Right renal pelvis (tissue), 4 donors: ENCODE measurements at regions not wholly inside any gene's neighbourhood (a gene's known extent, or its start where the extent isn't known, plus 50 kb on each side); places are given as distances from the start of the nearest gene placed in this dataset.

Experiments
- DNase-seq, 4 donors: peaks; one replicate each; pipeline ENCODE4 v3.0.0-alpha.2; 2013; ENCODE audit warnings: low read depth in 4 of 4, low spot score in 3 of 4, missing footprints in 1 of 4

DNA sequence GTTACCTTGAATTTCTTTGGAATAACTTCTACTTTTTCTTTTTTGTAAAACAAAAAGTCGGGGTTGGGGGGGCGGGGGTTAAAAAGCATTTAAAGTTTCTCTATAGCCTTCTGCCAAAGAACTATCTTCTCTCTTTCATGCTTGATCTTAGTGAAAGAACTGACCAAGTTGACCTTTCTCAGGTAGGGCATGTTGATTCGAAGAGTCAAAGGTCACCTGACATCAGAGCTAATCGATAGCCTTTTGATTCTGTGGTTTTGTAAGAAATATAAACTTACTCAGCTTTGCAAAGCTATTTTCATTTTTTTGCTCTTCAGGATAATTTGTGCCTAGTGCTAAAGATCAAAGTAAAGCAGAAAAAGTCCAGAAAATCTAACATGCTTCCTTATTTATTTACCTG is 181.5 kb downstream of the IRS2 start:
- no peak for DNase-seq

DNA sequence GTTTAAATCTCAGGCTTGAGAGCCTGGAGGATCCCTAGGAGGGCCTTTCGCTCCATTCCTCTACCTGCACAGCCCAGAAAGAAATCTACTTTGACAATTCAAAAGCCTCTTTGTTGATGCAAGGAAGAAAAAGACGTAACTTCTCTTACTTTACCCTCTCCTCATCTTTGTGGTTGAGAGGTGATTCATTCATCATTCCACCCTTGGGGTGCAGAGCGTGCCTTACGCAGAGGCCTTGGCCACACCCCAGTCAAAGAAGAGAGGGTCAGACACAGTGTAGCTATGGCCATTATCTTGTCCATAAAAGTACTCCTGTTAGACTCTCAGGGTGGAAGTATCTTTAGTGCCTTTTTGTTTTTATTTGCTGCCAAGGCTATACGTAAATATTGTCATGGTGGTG is 184.0 kb downstream of the IRS2 start:
- no peak for DNase-seq

DNA sequence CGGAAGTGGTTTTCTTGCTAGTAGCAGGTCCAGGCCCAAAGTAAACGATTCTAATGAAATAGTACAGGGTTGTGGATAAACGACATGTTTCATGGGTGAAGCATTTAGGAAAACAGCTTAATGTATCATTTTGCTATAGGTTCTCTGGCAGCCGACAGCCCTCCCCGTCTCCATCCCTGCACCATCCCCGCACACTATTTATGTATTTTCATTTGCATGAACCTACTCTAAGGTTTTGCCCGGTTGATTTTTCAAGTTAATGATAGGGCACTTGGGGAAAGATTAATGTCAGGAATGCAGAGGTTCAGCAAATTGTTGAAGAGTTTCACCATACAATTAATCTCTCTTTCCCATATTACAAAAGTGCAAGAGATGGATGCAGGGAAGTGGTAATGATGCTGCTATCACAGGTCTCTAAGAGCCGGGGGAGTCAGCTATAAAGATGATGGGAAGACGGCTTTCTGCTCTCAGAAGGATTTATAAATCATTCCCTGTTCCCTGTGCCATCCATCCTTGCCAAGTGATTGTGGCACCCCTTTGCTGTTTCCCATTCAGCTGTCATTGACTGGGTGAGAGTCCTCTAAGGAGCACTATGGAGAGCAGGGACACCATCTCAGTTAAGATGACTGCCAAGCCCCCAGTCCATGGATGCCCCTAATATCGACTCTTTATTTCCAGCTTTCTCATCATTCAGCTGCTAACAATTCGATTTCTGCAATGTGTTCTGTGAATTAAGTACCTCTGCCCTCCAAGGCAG is 186.3 kb downstream of the IRS2 start:
- no peak for DNase-seq

DNA sequence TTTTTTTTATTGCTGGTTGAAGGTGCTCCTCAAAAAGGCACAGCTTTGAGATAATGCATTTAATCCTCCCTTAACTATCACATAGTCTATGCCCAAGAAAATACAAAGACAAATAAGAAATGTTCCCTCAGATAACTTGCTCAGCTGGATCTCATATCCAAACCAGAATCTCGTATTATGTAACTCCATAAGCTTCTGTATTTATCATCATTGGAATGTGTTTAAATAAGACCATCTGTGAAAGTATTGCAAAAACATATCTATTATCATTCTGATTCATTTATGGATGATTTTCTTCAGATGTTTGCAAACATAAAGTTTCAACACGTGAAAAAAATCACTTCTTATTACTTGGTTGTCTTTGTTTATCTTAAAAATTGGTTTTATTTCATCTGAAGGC is 190.9 kb downstream of the IRS2 start:
- no peak for DNase-seq

DNA sequence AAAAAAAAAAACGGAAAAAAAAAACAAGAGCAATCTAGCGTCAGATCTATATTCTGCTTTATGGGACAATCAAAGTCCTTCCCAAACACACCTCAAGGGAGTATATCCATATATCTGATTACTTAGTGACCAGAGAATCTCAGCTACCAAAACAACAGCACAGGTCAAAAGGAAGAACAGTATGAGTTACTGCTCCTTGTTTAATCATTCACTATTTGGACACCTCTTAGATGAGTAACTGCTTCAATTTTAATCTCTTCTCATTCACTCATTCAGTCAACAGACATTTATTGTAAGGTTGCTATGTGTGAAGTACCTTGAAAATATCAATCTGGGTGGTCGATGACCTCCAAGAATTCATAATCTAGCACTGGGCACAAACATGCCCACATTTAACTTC is 193.2 kb downstream of the IRS2 start:
- DNase-seq: no peak

DNA sequence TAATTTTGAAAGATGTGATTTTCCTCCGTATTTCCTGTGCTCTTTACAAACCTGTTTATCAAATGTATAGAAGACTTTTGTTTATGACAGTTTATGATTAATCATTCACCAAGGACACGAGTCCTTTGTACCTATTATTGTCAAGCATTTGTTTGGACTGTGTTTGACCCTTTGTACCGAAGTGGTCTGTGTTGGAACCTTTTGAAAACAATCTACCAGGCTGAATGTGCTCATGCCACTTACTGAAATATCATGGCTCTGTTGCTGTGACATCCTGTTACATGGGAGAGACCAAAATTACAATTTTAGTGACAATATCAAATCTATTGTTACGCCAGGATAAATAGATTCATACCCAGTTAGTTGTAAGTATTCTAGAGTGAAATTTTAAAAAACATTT is 193.6 kb downstream of the IRS2 start:
- no peak for DNase-seq

DNA sequence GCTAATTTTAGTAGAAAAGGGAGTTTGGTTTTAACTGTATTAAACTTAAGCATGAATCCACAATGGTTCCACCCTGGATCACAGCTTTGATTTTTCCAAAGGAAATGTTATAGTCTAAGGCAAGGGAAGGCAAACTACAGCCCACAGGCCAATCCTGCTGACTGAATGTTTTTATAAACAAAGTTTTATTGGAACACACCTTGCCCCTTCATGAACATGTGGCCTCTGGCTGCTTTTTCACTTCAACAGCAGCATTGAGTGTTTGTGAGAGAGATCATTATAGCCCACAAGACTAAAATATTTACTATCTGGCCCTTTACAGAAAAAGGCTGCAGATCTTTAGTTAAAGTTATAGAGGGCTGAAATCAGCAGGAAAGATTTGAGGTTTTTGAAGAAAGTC is 198.7 kb downstream of the IRS2 start:
- no peak for DNase-seq

DNA sequence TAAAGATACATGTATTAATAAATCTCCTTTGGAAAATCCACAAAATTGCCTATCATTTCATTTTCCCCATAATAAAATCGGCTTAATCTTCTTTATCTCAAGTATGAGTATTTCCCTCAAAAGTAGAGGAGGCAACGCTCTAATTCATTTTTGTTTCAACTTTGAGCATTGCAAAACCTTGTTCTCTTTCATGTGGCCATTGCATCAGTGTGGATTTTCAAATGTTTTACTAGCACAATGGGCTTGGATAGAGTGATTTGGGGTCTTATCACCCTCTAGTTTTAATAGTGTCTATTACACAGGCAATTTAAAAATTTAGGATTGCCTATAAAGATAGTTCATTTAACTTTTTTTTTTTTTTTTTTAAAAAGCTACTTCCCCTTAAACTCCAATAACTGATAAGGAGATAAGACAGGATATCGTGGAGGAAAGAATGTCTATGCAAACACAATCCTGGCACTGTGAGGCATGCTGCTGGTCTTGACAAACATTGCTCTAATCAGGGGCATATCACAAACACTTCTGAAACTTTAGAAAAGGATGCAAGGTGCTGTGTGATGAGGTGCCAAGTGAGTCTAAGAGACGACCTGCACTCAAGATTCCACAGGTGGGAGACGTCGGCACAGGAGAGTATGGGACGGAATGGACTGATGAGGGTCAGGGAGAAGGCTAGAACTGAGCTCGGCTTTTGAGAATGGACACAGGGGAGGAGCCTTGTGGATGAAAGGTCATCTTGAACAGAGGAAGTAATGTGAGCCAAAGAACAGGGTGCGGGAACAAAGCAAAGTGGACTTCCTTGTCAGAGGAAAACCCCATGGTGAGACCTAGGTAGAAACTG is 199.7 kb downstream of the IRS2 start:
- no peak for DNase-seq

DNA sequence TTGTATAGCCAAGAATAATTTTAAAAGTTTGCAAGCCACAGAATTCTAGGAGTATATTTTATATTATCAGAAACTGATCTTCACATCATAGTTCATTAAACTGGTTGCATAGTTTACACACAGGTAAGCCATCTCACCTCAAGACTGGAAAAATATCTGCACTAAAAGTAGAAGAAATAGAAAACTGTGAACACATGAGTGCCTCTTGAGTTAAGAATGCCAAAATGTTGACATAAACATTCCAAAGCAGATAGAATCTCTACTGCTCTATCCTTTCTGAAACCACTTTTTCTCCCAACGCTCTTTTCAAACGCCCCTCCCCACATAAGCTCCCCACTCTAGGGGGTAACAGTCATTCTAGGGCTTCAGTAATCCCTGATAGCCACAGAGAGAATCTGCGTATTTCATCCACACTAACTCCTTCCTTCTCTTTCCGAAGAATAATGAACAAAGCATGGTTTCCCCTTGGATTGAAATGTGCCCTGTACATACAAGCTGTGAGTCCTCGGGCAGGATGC is 201.5 kb downstream of the IRS2 start:
- DNase-seq: no peak

DNA sequence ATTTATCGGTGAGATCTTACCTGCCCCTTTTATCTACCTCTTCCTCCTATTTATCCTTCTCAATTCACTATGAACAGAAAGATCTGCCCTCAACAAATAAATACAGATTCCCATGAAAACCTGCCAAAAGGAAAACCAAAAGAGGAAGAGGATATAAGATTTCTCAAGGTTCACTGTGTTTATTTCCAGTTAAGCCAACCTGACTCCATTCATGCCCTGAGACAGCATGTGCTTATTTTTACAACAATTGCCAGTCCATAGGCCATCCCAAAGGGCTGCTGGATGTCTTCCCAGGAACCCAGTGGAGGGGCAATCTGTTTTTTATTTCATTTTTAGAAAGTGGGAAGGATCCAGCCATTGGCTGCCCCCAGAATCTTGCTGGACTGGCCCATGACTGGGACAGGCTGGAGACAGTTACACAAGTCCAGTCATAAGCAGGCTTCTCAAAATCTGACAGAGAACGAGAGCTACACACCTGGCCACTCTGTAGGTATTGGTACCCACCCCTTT is 209.1 kb downstream of the IRS2 start:
- DNase-seq: no peak

DNA sequence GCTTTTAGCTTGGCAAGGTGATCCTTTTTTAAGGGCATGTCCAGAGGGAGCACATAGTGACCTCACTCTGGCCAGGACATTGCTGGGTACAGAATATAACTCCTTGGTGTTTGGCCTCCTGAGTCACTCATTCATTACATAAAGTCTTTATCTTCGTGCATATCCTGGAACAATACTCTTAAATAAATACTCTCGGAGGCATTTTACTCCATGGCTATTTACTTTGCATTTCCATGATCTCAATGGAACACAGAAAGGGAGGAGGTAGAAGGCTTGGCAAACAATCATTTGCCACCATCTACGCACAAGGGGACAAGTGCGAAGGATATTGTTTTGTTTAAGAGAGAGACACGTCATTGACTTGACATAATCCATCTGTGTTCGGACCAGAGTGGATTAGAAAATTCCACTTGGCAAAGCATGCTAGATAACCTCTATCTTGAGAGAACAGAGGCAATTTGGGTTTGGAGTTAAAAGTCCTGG is 210.0 kb downstream of the IRS2 start:
- DNase-seq: no peak

DNA sequence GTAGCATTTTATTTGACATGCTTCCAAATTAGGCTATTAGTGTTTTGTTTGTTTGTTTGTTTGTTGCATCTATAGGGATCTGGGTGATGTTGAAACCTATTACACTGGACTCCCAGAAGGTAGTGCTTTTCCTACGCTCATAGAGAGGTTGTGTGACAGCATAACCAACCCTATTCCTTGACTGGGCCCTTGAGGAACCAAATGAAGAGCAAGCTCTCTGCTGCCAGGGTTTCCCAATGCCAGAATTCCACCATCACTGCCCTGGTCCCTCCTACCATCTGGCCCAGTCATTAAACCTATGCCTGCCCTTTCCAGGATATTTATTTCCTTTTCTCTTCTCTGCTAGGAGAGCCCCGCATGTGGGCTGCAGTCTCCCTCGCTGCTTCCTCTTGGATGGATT is 210.6 kb downstream of the IRS2 start:
- DNase-seq: no peak

DNA sequence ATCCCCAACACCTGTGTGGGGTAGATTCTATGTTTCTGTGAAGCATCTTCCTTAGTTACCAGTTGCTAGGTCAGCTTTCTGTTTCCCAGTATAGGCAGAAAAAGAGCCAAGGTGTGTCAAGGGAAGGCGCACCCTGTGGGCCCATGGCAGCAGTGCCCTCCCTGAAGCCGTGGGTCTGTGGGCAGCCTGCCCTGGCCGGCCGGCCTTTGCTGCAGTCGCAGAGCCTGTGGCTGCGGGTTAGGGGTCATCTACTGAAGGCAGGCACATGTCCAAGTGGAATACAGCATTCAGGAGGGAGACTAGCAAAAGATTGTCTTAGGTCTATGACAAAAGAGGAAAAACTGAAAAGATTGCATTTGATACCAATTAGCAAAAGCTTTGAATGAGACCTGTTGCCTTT is 214.0 kb downstream of the IRS2 start:
- no peak for DNase-seq

DNA sequence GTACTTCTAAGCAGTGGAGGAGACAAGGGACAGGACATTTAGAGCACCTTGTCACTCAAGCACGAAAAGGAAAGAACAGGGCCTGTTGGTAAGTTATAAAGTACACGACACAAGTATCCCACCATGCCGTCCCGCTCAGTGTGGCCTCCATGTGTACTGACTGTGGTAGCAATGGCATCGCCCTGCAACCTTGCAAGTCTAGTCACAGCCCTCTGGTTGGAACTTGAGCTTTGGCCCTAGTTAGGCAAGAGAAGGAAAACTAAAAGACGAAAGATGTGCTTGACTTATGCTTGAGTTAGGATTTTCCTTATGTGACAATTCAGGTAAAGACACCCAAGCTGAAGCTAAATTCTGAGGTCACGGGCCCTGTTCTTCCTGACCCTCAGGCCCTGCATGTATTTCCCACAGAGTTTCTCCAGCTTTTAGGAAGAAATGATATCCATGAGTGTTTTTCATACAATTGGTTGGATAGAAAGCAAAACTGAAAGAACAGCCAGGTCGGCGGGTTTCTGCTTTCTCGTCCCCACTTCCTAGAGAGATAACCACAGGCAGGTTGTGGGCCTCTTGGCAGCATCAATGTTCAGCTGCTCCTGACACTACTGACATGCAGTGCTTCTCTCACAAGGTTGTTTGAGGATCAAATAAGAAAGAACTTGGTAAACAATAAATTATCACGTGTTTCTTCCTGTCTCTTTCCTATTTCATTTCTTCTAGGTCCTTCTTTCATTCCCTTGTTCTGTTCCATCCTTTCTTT is 216.2 kb downstream of the IRS2 start:
- no peak for DNase-seq

DNA sequence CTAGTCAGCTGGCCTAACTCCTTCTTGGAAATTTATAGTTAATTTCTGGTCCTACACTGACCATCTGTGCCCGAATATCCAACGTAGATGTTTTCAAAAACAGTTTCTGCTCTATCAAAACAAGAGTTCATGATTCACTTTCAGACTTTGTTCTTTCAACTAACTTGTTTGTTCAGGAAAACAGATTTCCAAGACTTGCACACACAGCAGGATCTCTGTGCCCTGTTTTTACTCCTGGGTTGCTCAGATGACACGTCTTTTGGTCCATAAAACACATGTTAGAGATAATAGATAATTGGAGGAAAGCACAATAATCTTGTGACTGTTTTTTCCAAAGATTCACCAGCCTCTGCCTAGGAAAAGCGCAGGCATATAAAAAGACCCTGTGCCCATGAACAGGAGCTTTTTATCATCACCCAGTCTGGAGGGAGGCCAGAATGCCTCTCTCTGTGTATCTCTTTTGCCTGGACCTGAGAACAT is 218.0 kb downstream of the IRS2 start:
- no peak for DNase-seq

DNA sequence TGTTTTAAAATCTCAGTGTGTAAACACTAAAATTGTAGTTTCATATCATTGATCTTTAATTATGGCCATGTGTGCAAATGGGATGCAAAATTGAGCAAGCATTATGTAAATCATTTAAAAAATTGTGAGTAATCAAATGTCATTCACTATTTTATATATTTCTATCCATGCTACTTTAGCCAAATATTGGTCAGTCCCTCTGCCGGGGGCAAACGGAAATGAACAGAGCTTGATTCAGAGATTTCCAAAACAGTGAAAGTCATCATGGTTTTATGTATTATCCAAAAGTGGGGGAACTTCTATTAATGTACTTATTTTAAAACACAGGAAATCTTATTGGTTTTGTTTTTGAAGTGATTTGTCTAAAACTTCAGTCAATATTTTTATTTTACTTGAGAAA is 219.1 kb downstream of the IRS2 start:
- no peak for DNase-seq

DNA sequence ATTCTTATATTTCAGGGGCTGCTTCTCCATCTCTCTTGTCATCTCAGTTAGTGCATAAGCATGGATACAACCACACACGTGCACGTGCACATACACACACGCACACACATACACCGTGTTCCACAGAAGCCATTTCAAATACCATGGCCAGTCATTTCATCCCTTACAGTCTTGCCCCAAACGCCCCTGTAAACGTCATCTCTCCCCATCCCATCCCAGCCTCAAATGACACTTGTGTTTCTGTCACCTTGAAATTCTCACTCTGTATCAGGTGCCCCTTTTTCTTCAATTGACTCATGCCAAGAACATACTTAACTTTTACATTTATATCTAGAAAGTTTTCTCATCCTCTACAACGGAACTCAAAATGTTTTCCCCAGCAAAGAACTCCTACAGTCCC is 220.5 kb downstream of the IRS2 start:
- no peak for DNase-seq

DNA sequence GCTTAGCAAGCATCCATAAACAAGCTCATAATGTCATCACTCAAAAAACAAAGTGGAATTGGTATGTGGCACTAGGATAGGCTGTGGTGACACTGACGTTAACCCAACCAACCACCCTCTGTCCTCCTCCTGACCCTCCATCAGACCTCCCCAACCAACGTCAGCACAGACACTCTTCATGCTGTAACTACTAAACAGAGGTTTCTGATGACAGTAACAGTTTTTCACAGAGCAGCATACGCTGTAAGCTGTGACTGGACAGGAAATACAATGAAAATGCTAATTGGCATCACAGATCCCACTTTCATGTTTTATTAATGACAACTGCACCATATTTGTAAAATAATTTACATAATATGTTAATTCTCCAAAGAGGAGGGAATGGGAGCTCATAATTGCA is 238.0 kb downstream of the IRS2 start:
- DNase-seq: no peak

DNA sequence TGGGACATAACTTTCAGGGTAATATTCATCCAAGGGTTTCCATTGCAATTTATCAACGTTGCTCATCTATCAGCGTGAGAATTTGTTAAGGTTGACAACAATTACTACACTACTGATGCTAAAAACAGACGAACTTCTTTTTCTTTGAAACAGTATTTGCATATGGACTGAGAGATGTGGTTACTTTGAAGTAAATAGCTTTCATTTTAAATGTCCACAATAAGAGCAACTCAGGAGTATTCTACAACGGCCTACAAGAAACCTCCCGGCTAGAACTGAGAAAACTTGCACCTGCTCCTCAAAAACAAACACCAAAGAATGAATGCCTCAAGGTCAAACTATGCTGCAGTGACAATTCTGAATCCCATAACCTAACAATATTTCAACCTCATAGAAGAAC is 238.4 kb downstream of the IRS2 start:
- no peak for DNase-seq

DNA sequence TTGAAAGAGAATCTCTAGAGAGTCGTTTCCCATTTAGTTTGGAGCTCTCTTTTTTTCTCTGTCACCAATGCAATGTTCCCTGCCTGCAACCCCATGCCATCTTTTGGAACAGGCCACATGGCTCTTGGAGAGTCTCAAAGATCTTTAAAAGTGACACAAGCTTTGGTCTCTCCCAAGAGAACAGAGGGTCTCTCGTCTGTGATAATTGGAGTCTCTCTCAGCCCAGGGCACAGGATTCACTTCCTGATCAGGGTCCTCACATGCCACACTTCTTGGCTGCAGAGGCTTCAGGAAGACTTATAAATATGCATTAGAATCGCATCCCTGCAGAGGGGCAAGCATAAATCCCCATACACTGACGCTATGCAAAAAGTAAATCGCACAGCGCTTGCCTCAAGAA is 240.5 kb downstream of the IRS2 start:
- DNase-seq: no peak

DNA sequence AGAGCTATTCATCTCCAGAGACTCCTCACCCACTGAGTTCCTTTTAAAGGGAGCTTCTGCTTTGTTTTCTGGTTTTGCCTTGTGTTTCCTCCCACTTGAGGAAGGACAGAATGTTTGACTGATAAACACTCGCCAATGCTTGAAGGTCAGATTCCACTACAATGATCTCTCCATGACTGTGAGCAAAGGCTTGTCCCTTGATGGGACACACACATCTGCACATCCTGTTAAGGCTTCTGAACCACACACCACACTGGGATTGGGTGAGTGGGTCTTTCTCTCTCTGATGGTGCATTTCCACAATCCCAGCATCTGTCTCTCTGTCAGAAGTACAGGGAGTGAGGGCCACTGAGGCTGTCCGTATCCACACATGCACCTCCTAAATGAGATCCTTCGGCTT is 245.3 kb downstream of the IRS2 start:
- no peak for DNase-seq
